NB4 (cell line): ENCODE measurements at regions not wholly inside any gene's neighbourhood (a gene's known extent, or its start where the extent isn't known, plus 50 kb on each side); places are given as distances from the start of the nearest gene placed in this dataset.

Experiments used
- CTCF ChIP-seq: IDR thresholded peaks from one replicate; pipeline ENCODE4 v1.5.1; 2012; ENCODE audit warnings: low read depth, low read length
- POLR2A ChIP-seq: IDR thresholded peaks from 2 replicates; pipeline ENCODE4 v1.6.1; 2011; ENCODE audit warnings: mild to moderate bottlenecking; ENCODE audit not compliant: insufficient read length; ENCODE audit errors: extremely low read depth

- no peak for TF ChIP-seq POLR2A
- no peak for TF ChIP-seq CTCF
Measured at GRCh38 chr3:16801223-16801622, 83.5 kb upstream of the PLCL2 start.
